ENCODE measurements at regions not wholly inside any gene's neighbourhood (a gene's known extent, or its start where the extent isn't known, plus 50 kb on each side); places are given as distances from the start of the nearest gene placed in this dataset.

- intact Hi-C loops (cut with DNase I), result no loop called here
- ATAC-seq (ENCODE audit: poor library complexity) (no peak), DNase-seq (no peak)
These were observed 557.0 kb downstream of the SPRY1 start for GRCh38 chr4:123953566-123953965.

- no peak for DNase-seq
- ATAC-seq (ENCODE audit: poor library complexity), result no peak
- intact Hi-C loops (cut with DNase I), result no loop called here
These were observed 557.6 kb downstream of the SPRY1 start for GRCh38 chr4:123954220-123954619.

DNA sequence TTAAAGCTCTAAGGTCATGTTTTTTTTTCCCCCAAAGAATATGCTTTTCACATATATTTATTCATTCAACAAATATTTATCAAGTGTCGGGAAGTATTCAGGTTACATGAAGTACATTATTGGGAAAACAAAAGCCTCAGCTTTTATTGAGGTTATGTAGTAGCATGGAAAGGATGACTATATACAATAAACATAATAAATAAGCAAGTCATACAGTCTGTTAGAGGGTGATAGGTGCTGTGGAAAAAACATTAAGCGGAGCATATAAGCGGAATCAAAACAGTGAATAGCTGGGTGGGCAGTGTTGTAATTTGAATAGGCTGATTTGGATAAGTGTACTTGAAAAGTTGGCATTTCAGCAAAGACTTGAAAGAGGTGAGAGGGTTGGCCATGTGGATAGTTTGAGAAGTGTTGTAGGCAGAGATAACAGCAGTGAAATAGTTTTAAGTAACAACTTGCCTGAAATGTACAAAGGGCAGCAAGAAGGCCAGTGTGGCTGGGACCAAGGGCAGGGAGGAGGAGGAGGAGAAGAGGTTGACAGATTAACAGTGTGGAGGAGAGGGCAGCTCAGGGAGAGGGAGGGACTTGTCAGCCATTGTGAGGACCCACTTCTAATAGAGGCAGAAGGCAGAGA is 558.7 kb downstream of the SPRY1 start:
- DNase-seq, result no peak
- intact Hi-C loops (cut with DNase I), result no loop called here
- ATAC-seq (ENCODE audit: poor library complexity), result no peak

DNA sequence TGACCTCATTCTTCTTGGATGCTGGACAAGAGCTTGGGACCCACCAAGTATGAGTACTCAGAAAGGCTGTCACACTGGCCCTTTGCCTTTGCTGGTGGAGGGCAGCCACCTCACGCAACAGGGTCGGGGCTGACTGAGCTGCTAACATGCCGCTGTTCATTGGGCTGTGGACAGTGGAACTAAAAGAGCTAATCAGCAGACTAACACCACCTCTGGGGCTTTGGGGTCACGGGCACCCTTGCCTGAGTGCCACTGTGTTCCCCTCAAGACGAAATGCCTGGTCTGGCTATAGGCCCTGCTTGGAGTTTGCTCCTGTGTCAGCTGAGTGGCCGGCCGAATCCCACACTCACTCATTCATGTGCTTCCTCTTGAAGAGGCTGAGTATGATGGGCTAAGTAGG is 559.6 kb downstream of the SPRY1 start:
- ATAC-seq (ENCODE audit: poor library complexity) (no peak), DNase-seq (peak; percentile 26)
- intact Hi-C loops (cut with DNase I), result no loop called here

GRCh38 chr4:123966990-123967769 is 570.6 kb downstream of the SPRY1 start:
- peak; percentile 93 for ATAC-seq (ENCODE audit: poor library complexity)
- no peak for DNase-seq
- intact Hi-C loops (cut with DNase I), result no loop called here

- no peak for DNase-seq
- intact Hi-C loops (cut with DNase I), result no loop called here
- ATAC-seq (ENCODE audit: poor library complexity), result no peak
These were observed 575.4 kb downstream of the SPRY1 start for GRCh38 chr4:123972031-123972430.

DNA sequence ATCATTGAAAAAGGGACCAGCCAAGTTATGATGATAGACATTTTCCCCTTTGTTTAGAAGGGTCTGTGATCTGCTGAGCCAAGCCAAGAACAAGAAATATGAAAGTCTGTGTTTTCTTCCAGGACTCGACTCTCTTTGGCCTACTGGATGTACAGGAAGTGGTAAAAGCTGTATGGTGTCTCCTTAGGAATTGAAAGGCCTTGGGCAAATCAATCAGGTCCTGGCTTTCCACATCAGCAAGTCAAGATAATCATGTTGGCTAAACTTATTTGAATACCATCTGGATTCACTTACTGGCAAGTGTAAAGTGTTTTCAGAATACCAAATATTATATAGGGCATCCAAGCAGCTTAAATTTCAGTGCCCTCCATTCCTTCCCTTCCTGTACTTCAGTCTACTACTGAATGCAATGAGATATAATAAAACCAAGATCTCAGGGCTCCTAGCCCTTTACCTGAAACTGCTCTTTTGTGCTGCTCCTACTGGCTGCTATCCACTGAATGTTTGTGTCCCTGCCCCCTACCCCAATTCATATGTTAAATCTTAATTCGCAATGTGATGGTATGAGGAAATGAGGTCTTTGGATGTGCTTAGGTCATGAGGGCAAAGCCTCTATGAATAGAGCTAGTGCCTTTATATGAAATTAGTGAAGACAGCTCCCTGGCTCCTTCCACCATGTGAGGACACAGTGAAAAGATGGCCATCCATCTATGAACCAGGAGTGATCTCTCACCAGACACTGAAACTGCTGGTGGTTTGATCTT is 578.0 kb downstream of the SPRY1 start:
- no peak for ATAC-seq (ENCODE audit: poor library complexity)
- intact Hi-C loops (cut with DNase I), result no loop called here
- DNase-seq, result no peak

DNA sequence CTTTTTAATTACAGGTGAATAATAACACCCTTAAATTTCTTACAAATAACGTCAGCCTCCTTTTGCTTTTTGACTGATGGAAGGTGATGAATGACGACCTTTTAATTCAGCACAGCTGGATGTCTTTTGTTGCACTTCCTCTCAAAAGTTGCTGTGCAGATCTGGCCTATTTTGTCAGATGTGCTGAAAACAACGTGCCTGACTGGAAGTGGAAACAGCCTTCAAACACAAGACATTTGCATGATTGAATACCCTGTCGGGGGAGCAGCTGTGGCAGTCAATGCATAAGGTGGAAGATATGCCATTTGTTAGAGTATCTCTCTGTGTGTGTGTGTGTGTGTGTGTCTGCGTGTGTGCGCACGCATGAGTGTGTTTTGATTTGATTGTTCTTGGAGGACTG is 579.7 kb downstream of the SPRY1 start:
- intact Hi-C loops (cut with DNase I), result no loop called here
- DNase-seq, result no peak

GRCh38 chr4:123976819-123977218 is 580.2 kb downstream of the SPRY1 start:
- intact Hi-C loops (cut with DNase I), result no loop called here
- ATAC-seq (ENCODE audit: poor library complexity) (no peak), DNase-seq (no peak)

More for the DNA sequence above, 579.7 kb downstream of the SPRY1 start:
- peak; percentile 48 for ATAC-seq (ENCODE audit: poor library complexity)

DNA sequence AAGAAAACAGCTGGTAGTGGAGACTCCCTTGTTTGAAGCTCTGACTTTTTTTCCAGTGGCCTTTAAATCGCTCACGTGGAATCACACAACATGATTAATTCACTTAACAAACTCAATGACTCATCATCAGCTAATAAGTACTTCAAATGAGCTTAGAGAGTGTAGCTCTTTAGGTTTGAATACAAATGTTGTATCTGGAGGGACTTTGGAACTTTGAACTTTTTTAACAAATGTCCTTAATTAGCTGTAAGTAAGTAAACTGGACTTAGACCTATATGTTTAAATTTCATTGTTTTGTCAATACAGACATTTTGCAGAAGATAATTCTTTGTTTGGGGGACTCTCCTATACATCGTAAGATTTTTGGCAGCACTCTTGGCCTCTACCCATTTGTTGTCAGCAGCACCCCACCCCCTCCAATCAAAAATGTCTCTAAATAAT is 581.1 kb downstream of the SPRY1 start:
- ATAC-seq (ENCODE audit: poor library complexity) (no peak), DNase-seq (no peak)
- intact Hi-C loops (cut with DNase I), result no loop called here

DNA sequence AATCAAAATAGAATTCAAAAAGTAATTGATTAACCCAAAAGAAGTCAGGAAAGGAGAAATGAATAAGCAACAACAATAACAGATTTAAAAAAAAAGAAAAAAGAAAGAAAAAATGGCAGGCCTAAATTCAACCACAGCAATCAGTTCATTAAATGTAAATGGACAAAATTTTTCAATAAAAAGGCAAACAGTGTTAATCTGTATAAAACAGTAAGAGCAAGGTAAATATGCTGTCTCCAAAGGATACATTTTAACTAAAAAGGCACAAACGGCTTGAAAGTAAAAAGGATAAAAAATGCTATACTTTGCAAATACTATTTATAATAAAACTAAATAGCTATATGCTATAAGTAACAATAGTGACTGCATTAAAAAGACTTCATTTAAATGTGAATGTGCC is 582.0 kb downstream of the SPRY1 start:
- DNase-seq, result no peak
- intact Hi-C loops (cut with DNase I), result no loop called here
- ATAC-seq (ENCODE audit: poor library complexity), result no peak

GRCh38 chr4:123980736-123981300 is 584.2 kb downstream of the SPRY1 start:
- ATAC-seq (ENCODE audit: poor library complexity) (no peak), DNase-seq (no peak)
- intact Hi-C loops (cut with DNase I), result no loop called here

GRCh38 chr4:123984886-123985285 is 588.3 kb downstream of the SPRY1 start:
- intact Hi-C loops (cut with DNase I), result no loop called here
- ATAC-seq (ENCODE audit: poor library complexity), result peak; percentile 78
- DNase-seq, result peak; percentile 73

GRCh38 chr4:123986268-123986798 is 589.7 kb downstream of the SPRY1 start:
- DNase-seq, result peak; percentile 63
- intact Hi-C loops (cut with DNase I), result no loop called here

DNA sequence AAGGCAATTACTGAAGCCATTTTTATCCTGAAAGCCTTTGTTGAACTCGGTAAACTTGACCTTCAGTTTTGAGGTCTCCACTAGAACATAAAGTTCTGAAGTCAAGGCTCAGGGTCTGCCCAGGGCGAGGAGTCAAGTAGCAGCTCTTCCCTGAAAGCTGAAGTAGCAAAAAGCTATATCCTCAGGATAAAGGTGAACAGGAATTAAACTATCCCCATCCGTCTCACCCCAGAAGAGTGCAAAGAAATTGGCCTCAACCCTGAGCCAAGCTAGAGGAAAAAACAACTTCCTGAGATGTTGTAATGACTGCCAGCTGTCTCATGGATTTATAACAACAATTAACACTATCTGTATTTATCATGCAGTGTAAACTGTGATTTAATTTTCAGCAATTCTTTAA is 590.8 kb downstream of the SPRY1 start:
- ATAC-seq (ENCODE audit: poor library complexity) (peak; percentile 50), DNase-seq (no peak)
- intact Hi-C loops (cut with DNase I), result no loop called here

More at GRCh38 chr4:123986268-123986798, 589.7 kb downstream of the SPRY1 start:
- ATAC-seq (ENCODE audit: poor library complexity), result peak; percentile 93

DNA sequence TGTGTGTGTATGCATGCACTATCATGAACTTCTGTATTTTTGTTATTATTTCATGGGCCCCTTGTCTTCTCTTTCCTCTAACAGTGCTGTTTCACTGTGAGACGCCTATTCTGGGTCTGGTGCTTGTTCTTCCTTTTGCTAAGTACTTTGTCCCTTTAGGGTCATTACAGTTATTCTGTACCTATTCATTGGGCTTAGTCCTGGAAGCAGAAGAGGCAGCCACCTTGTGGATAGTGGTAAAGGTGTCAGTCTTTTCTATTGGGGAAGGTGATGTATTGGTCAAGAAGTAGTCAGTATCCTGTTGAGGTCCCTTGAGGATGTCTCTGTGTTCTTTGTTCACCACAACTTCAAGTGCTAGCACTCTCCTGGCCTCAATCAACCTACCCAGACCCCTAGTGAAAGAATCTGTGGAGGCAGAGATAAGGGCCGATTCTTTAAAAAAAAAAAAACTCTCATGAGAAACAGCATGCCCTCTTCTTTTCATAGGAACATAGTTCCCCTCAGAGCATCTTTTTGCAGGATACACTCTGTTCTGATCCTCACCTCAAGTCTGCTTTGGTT is 593.8 kb downstream of the SPRY1 start:
- intact Hi-C loops (cut with DNase I), result no loop called here
- no peak for DNase-seq
- ATAC-seq (ENCODE audit: poor library complexity), result no peak

DNA sequence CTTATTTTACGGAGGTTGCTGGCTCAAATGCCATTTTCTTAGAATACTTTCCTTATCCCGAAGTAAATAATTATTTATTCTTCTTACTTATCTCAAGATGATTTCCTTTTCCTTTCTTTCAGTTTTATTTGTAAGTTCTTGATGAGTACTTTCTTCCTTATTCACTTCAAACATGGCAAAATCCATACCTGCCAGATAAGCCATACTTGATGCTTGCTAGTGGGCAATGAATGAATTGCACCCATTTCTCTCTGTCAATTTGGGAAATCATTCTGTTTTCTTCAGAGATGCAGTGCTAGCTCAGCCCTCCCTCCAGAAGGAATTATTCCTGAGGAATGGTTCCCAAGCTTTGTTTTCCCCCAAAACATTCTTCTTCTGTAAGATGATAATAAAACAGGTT is 598.3 kb downstream of the SPRY1 start:
- intact Hi-C loops (cut with DNase I), result no loop called here
- ATAC-seq (ENCODE audit: poor library complexity) (no peak), DNase-seq (no peak)

DNA sequence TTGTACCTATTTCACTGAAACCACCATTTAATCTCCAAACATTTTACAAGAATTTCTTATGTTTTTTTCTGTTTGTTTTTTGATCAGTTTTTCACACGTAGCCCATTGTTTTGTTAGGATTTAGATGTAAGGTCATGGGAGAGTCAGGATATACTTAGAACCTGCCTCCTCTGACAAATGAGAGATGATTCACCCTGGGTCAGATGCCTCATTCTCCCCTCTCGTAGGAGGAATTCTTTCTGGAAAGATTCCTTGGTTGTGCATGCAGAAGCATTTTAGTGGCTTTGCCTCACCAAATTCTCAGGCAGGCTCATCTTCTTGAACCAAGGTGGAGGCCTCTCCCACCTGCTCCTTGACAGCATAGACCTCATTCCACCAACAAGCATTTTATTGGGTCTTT is 599.3 kb downstream of the SPRY1 start:
- DNase-seq (no peak), ATAC-seq (ENCODE audit: poor library complexity) (no peak)
- intact Hi-C loops (cut with DNase I), result no loop called here

All from Right ventricle myocardium superior (tissue), 1 donor.